Fibroblast of lung (primary cell): ENCODE measurements at regions not wholly inside any gene's neighbourhood (a gene's known extent, or its start where the extent isn't known, plus 50 kb on each side); places are given as distances from the start of the nearest gene placed in this dataset.

Source experiments
- DNase-seq, 2 donors: peaks; one replicate each; pipeline versions ENCODE4 v3.0.0 to v3.0.0-alpha.2; 2010; ENCODE audit warnings: low read depth in 2 of 2
- H2AFZ ChIP-seq: 2 replicates; pipeline ENCODE4 v1.5.1; 2012; ENCODE audit warnings: low read length, control low read depth, inconsistent platforms
- H3K27ac ChIP-seq: 2 replicates; pipeline ENCODE4 v1.5.1; 2011; ENCODE audit warnings: low read length, control low read depth; ENCODE audit not compliant: insufficient read depth
- H3K27me3 ChIP-seq: 2 replicates; pipeline ENCODE4 v1.5.1; 2011; ENCODE audit warnings: mild to moderate bottlenecking, low read length; ENCODE audit not compliant: control insufficient read depth, insufficient read depth
- H3K36me3 ChIP-seq: 2 replicates; pipeline ENCODE4 v1.5.1; 2011; ENCODE audit warnings: low read length; ENCODE audit not compliant: control insufficient read depth, insufficient read depth
- H3K4me1 ChIP-seq: 2 replicates; pipeline ENCODE4 v1.5.1; 2011; ENCODE audit warnings: low read length; ENCODE audit not compliant: control insufficient read depth, insufficient read depth; ENCODE audit errors: extremely low read depth
- H3K4me2 ChIP-seq: 2 replicates; pipeline ENCODE4 v1.5.1; 2011; ENCODE audit warnings: low read length, control low read depth; ENCODE audit not compliant: insufficient read depth; ENCODE audit errors: extremely low read depth
- H3K4me3 ChIP-seq, 4 experiments: fragments of 200-600 bp in 1 of 4; sonication (generic) in 1 of 4; replicated peaks in 1 of 4; 2 replicates each; pipeline ENCODE4 v1.5.1; 2011 to 2016; ENCODE audit warnings: low read length in 4 of 4, low read depth in 3 of 4, mild to moderate bottlenecking in 3 of 4, control low read depth in 2 of 4, inconsistent platforms in 1 of 4, mixed read lengths in 1 of 4; ENCODE audit not compliant: insufficient read depth in 1 of 4; ENCODE audit errors: control extremely low read depth in 1 of 4
- H3K79me2 ChIP-seq: 2 replicates; pipeline ENCODE4 v1.5.1; 2012; ENCODE audit warnings: mild to moderate bottlenecking, low read length, inconsistent platforms; ENCODE audit not compliant: control insufficient read depth, insufficient read depth
- H3K9ac ChIP-seq: 2 replicates; pipeline ENCODE4 v1.5.1; 2011; ENCODE audit warnings: mild to moderate bottlenecking, low read length, control low read depth; ENCODE audit not compliant: insufficient read depth
- H3K9me3 ChIP-seq: 2 replicates; pipeline ENCODE4 v1.5.1; 2012; ENCODE audit warnings: low read depth, low read length; ENCODE audit not compliant: control insufficient read depth, insufficient read depth
- H4K20me1 ChIP-seq: 2 replicates; pipeline ENCODE4 v1.5.1; 2011; ENCODE audit warnings: low read length; ENCODE audit not compliant: control insufficient read depth, insufficient read depth; ENCODE audit errors: extremely low read depth
- EZH2 ChIP-seq: IDR thresholded peaks from 2 replicates; pipeline ENCODE4 v1.5.1; 2012; ENCODE audit warnings: low read length, control low read depth, mild to moderate bottlenecking; ENCODE audit errors: missing control alignments
- TF ChIP-seq, protein P1 (sequence below), 2 donors: IDR thresholded peaks in 1 of 2; conservative IDR thresholded peaks in 1 of 2; 1 replicate in 1 of 2; 2 replicates in 1 of 2; pipeline ENCODE4 v1.5.1; 2011 to 2012; ENCODE audit warnings: low read length in 2 of 2, control low read depth in 1 of 2, inconsistent platforms in 1 of 2, low read depth in 1 of 2, mild to moderate bottlenecking in 1 of 2

- H3K27ac ChIP-seq: no peak overlapping the region
- no peak overlapping the region for H2AFZ ChIP-seq
These were observed 445.0 kb downstream of the CDH26 start for GRCh38 chr20:60403105-60403741.

DNA sequence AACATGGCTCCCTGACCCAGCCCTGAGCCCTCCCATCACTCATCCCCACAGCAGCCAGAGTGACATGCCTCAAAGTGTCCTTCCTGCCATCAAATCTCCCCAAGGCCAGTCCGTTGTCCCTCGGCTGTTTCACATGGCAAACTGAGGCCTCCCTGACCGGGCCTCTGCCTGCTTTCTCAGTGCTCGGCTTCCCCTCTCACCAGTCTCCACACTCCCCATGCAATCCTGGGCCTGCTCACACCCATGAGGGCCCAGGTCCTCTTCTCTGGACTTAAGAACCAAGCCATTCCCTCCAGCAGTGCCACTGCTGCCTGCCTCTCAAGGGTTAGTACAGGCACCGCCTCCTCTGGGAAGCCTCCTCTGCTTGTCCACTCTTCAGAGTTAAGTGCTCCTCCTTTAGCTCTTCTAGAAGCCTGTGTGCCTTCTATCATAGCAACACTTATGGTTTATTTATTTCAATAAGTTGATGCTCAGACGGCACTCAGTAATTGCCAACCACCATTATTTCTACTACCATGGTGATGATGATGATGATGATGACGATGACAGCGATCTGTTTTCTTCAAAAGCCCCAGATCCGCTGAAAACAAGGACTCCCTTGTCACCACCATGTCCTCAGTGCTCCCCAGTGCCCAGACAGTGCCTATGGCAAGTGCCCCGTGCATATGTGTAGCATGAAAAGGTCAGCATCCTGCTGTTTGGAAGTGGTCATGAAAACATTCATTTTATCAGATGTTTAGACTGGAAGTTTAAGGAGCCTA lies 449.0 kb downstream of the CDH26 start:
- no peak overlapping the region for H3K27ac ChIP-seq
- no peaks in the 10 kb centered on the region for H3K79me2 ChIP-seq
- no peaks in the 10 kb centered on the region for H4K20me1 ChIP-seq
- no peak overlapping the region for H3K9ac ChIP-seq
- no peaks in the 10 kb centered on the region for H3K4me1 ChIP-seq
- H3K36me3 ChIP-seq: no peaks in the 10 kb centered on the region
- no peak overlapping the region for H3K4me3 ChIP-seq
- H3K4me2 ChIP-seq: no peak overlapping the region
- H3K9me3 ChIP-seq: no peaks in the 10 kb centered on the region
- H3K27me3 ChIP-seq: no peaks in the 10 kb centered on the region
- no peak for DNase-seq
- H2AFZ ChIP-seq: no peak overlapping the region
- TF ChIP-seq EZH2: no peak
- TF ChIP-seq, protein P1, sequence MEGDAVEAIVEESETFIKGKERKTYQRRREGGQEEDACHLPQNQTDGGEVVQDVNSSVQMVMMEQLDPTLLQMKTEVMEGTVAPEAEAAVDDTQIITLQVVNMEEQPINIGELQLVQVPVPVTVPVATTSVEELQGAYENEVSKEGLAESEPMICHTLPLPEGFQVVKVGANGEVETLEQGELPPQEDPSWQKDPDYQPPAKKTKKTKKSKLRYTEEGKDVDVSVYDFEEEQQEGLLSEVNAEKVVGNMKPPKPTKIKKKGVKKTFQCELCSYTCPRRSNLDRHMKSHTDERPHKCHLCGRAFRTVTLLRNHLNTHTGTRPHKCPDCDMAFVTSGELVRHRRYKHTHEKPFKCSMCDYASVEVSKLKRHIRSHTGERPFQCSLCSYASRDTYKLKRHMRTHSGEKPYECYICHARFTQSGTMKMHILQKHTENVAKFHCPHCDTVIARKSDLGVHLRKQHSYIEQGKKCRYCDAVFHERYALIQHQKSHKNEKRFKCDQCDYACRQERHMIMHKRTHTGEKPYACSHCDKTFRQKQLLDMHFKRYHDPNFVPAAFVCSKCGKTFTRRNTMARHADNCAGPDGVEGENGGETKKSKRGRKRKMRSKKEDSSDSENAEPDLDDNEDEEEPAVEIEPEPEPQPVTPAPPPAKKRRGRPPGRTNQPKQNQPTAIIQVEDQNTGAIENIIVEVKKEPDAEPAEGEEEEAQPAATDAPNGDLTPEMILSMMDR (conservative IDR thresholded peaks at IDR 0.05 in 1 of 2, IDR thresholded peaks at IDR 0.05 in 1 of 2; ENCODE audit: low read depth in 1 of 2, low read length in 2 of 2): no peak

More at GRCh38 chr20:60403105-60403741, 445.0 kb downstream of the CDH26 start:
- H3K4me2 ChIP-seq: no peak overlapping the region
- TF ChIP-seq, protein P1 (conservative IDR thresholded peaks at IDR 0.05 in 1 of 2, IDR thresholded peaks at IDR 0.05 in 1 of 2; ENCODE audit: low read depth in 1 of 2, low read length in 2 of 2): no peak
- no peak for TF ChIP-seq EZH2
- no peaks in the 10 kb centered on the region for H3K27me3 ChIP-seq
- no peaks in the 10 kb centered on the region for H3K4me1 ChIP-seq
- H3K9ac ChIP-seq: no peak overlapping the region
- H3K36me3 ChIP-seq: no peaks in the 10 kb centered on the region
- no peaks in the 10 kb centered on the region for H3K9me3 ChIP-seq
- no peak overlapping the region for H3K4me3 ChIP-seq
- no peaks in the 10 kb centered on the region for H3K79me2 ChIP-seq
- H4K20me1 ChIP-seq: no peaks in the 10 kb centered on the region
- DNase-seq: peak in 1 of 2 donors; percentile 22

GRCh38 chr20:60407938-60408337 lies 449.7 kb downstream of the CDH26 start:
- H3K9ac ChIP-seq: no peak overlapping the region

More at GRCh38 chr20:60407938-60408337, 449.7 kb downstream of the CDH26 start:
- Histone ChIP-seq H4K20me1 (no peaks in the 10 kb centered on the region), H3K36me3 (no peaks in the 10 kb centered on the region), H3K79me2 (no peaks in the 10 kb centered on the region), H3K27me3 (no peaks in the 10 kb centered on the region), H2AFZ (no peak overlapping the region), H3K27ac (no peak overlapping the region), H3K4me1 (no peaks in the 10 kb centered on the region), H3K4me3 (no peak overlapping the region), H3K4me2 (no peak overlapping the region), H3K9me3 (no peaks in the 10 kb centered on the region)
- DNase-seq: no peak
- TF ChIP-seq, protein P1 (conservative IDR thresholded peaks at IDR 0.05 in 1 of 2, IDR thresholded peaks at IDR 0.05 in 1 of 2; ENCODE audit: low read depth in 1 of 2, low read length in 2 of 2): no peak
- no peak for TF ChIP-seq EZH2
